WTC11 (cell line): ENCODE measurements at regions not wholly inside any gene's neighbourhood (a gene's known extent, or its start where the extent isn't known, plus 50 kb on each side); places are given as distances from the start of the nearest gene placed in this dataset.

Experiments used
- ATAC-seq: fragments of 200-7000 bp; cut with Tn5 transposase; 2 replicates; pipeline ENCODE4 v1.10.0; 2021; ENCODE audit warnings: mild to moderate bottlenecking, moderate library complexity
- CTCF ChIA-PET: fragments of 300-600 bp; sonication (Branson Sonifier 250); formaldehyde crosslinking; loops from one replicate; lab custom pipeline; 2021; ENCODE audit warnings: antibody characterized with exemption; lab: Charles Lee
- POLR2A ChIA-PET: fragments of 350-600 bp; sonication (Branson Sonifier 250); formaldehyde crosslinking; loops from one replicate; lab custom pipeline; 2021; ENCODE audit warnings: antibody characterized with exemption; lab: Charles Lee
- DNase-seq: peaks from one replicate; pipeline ENCODE4 v3.0.0; 2021; ENCODE audit warnings: low spot score
- H3K27ac Mint-ChIP-seq: 2 replicates; pipeline ENCODE4 v1.8.0; 2021; ENCODE audit warnings: mixed read lengths
- H3K27me3 Mint-ChIP-seq: 2 replicates; pipeline ENCODE4 v1.8.0; 2021; ENCODE audit warnings: low read depth, mild to moderate bottlenecking, moderate library complexity, mixed read lengths
- H3K36me3 Mint-ChIP-seq: 2 replicates; pipeline ENCODE4 v1.8.0; 2021; ENCODE audit warnings: mixed read lengths
- H3K4me1 Mint-ChIP-seq: 2 replicates; pipeline ENCODE4 v1.8.0; 2022; ENCODE audit warnings: mixed read lengths
- H3K4me3 Mint-ChIP-seq: 2 replicates; pipeline ENCODE4 v1.8.0; 2021; ENCODE audit warnings: mild to moderate bottlenecking, moderate library complexity, mixed read lengths
- H3K9me3 Mint-ChIP-seq: 2 replicates; pipeline ENCODE4 v1.8.0; 2021; ENCODE audit warnings: mixed read lengths
- AR ChIP-seq: fragments of 250-450 bp; sonication (Bioruptor Pico); IDR thresholded peaks from 2 replicates; pipeline ENCODE4 v1.9.0; 2021; ENCODE audit warnings: mild to moderate bottlenecking
- ARID4B ChIP-seq: sonication (generic); formaldehyde crosslinking; IDR thresholded peaks from 2 replicates; pipeline ENCODE4 v1.8.0; 2023; ENCODE audit warnings: missing genetic modification reagents, mild to moderate bottlenecking, borderline replicate concordance
- ATF1 ChIP-seq: sonication (generic); formaldehyde crosslinking; IDR thresholded peaks from 2 replicates; pipeline ENCODE4 v1.8.1; 2023; ENCODE audit warnings: mild to moderate bottlenecking, moderate library complexity, missing genetic modification reagents
- ATF2 ChIP-seq: sonication (generic); formaldehyde crosslinking; IDR thresholded peaks from 2 replicates; pipeline ENCODE4 v1.8.1; 2022; ENCODE audit warnings: low read depth, missing genetic modification reagents, borderline replicate concordance
- ATF6 ChIP-seq: sonication (generic); formaldehyde crosslinking; IDR thresholded peaks from 2 replicates; pipeline ENCODE4 v1.8.1; 2023; ENCODE audit warnings: mild to moderate bottlenecking, missing genetic modification reagents
- CDX4 ChIP-seq: fragments of 250-450 bp; sonication (Bioruptor Pico); IDR thresholded peaks from 2 replicates; pipeline ENCODE4 v1.9.0; 2021; ENCODE audit warnings: moderate library complexity, mild to moderate bottlenecking, inconsistent platforms, borderline replicate concordance
- CREM ChIP-seq: sonication (generic); formaldehyde crosslinking; IDR thresholded peaks from 2 replicates; pipeline ENCODE4 v1.8.1; 2022; ENCODE audit warnings: mild to moderate bottlenecking, missing genetic modification reagents, moderate library complexity
- E2F1 ChIP-seq: sonication (generic); formaldehyde crosslinking; IDR thresholded peaks from 2 replicates; pipeline ENCODE4 v1.8.0; 2022; ENCODE audit warnings: mild to moderate bottlenecking, missing genetic modification reagents
- GRHL2 ChIP-seq: fragments of 250-450 bp; sonication (Bioruptor Pico); IDR thresholded peaks from 2 replicates; pipeline ENCODE4 v1.8.0; 2022; ENCODE audit warnings: mild to moderate bottlenecking, moderate library complexity; ENCODE audit not compliant: insufficient replicate concordance, severe bottlenecking
- GTF2I ChIP-seq: fragments of 250-450 bp; sonication (Bioruptor Pico); conservative IDR thresholded peaks from 2 replicates; pipeline ENCODE4 v1.4.0; 2021; ENCODE audit warnings: mild to moderate bottlenecking
- HMGXB4 ChIP-seq: sonication (generic); formaldehyde crosslinking; IDR thresholded peaks from 2 replicates; pipeline ENCODE4 v1.8.1; 2023; ENCODE audit warnings: mild to moderate bottlenecking, moderate library complexity, missing genetic modification reagents
- IRF1 ChIP-seq: sonication (generic); formaldehyde crosslinking; IDR thresholded peaks from 2 replicates; pipeline ENCODE4 v1.8.0; 2023; ENCODE audit warnings: missing genetic modification reagents
- IRF2 ChIP-seq: sonication (generic); formaldehyde crosslinking; IDR thresholded peaks from 2 replicates; pipeline ENCODE4 v1.8.0; 2022; ENCODE audit warnings: low read depth, missing genetic modification reagents, borderline replicate concordance
- JAZF1 ChIP-seq: fragments of 250-450 bp; sonication (Bioruptor Pico); IDR thresholded peaks from 2 replicates; pipeline ENCODE4 v1.9.0; 2021; ENCODE audit warnings: moderate library complexity, mild to moderate bottlenecking, inconsistent platforms
- NFATC4 ChIP-seq: fragments of 250-450 bp; sonication (Bioruptor Pico); IDR thresholded peaks from 2 replicates; pipeline ENCODE4 v1.9.0; 2021; ENCODE audit warnings: mild to moderate bottlenecking
- OVOL2 ChIP-seq: fragments of 250-450 bp; sonication (Bioruptor Pico); IDR thresholded peaks from 2 replicates; pipeline ENCODE4 v1.9.0; 2021; ENCODE audit warnings: mild to moderate bottlenecking, borderline replicate concordance
- RORB ChIP-seq: fragments of 250-450 bp; sonication (Bioruptor Pico); IDR thresholded peaks from 2 replicates; pipeline ENCODE4 v1.9.0; 2021; ENCODE audit warnings: mild to moderate bottlenecking
- SMAD4 ChIP-seq: sonication (generic); formaldehyde crosslinking; IDR thresholded peaks from 2 replicates; pipeline ENCODE4 v1.8.0; 2022; ENCODE audit warnings: mild to moderate bottlenecking, missing genetic modification reagents
- TEAD1 ChIP-seq: sonication (generic); formaldehyde crosslinking; IDR thresholded peaks from 2 replicates; pipeline ENCODE4 v1.8.0; 2022; ENCODE audit warnings: mild to moderate bottlenecking, missing genetic modification reagents
- ZBTB21 ChIP-seq: sonication (generic); formaldehyde crosslinking; IDR thresholded peaks from 2 replicates; pipeline ENCODE4 v1.8.1; 2023; ENCODE audit warnings: mild to moderate bottlenecking, missing genetic modification reagents, borderline replicate concordance
- ZNF232 ChIP-seq: sonication (generic); formaldehyde crosslinking; IDR thresholded peaks from 2 replicates; pipeline ENCODE4 v1.8.0; 2022; ENCODE audit warnings: mild to moderate bottlenecking, missing genetic modification reagents
- ZNF423 ChIP-seq: fragments of 250-450 bp; sonication (Bioruptor Pico); IDR thresholded peaks from 2 replicates; pipeline ENCODE4 v2.1.2; 2022; ENCODE audit warnings: mild to moderate bottlenecking, moderate library complexity

GRCh38 chr18:28409811-28410210, 232.9 kb upstream of the CDH2 start (continued):
- TF ChIP-seq E2F1 (CRISPR knock-in tag) (no peak), TEAD1 (no peak), SMAD4 (CRISPR knock-in tag) (no peak), RORB (CRISPR knock-in tag) (no peak), ATF2 (CRISPR knock-in tag) (no peak), NFATC4 (CRISPR knock-in tag) (no peak), ZBTB21 (no peak), JAZF1 (CRISPR knock-in tag) (no peak), ZNF423 (CRISPR knock-in tag) (no peak)

- Mint-ChIP-seq H3K4me3 (no peak overlapping the region), H3K36me3 (no peaks in the 10 kb centered on the region), H3K27ac (no peak overlapping the region), H3K9me3 (no peaks in the 10 kb centered on the region), H3K27me3 (no peaks in the 10 kb centered on the region), H3K4me1 (no peaks in the 10 kb centered on the region)
- CTCF ChIA-PET, result no interaction called here
- POLR2A ChIA-PET, result no interaction called here
- no peak for DNase-seq
- ATAC-seq, result no peak
- no peak for TF ChIP-seq HMGXB4 (CRISPR knock-in tag)
- no peak for TF ChIP-seq CREM (CRISPR knock-in tag)
- no peak for TF ChIP-seq CDX4 (CRISPR knock-in tag)
- TF ChIP-seq IRF2, result no peak
- no peak for TF ChIP-seq ATF6 (CRISPR knock-in tag)
- no peak for TF ChIP-seq OVOL2
- no peak for TF ChIP-seq ATF1 (CRISPR knock-in tag)
- no peak for TF ChIP-seq AR (CRISPR knock-in tag)
- TF ChIP-seq ZNF232 (CRISPR knock-in tag), result no peak
- TF ChIP-seq GTF2I (CRISPR knock-in tag), result no peak
- no peak for TF ChIP-seq ARID4B (CRISPR knock-in tag)
- TF ChIP-seq GRHL2 (CRISPR knock-in tag), result no peak
- TF ChIP-seq IRF1 (CRISPR knock-in tag), result no peak
Measured at GRCh38 chr18:28408528-28408927, 231.6 kb upstream of the CDH2 start.
